ENCODE measurements at regions not wholly inside any gene's neighbourhood (a gene's known extent, or its start where the extent isn't known, plus 50 kb on each side); places are given as distances from the start of the nearest gene placed in this dataset.

DNA sequence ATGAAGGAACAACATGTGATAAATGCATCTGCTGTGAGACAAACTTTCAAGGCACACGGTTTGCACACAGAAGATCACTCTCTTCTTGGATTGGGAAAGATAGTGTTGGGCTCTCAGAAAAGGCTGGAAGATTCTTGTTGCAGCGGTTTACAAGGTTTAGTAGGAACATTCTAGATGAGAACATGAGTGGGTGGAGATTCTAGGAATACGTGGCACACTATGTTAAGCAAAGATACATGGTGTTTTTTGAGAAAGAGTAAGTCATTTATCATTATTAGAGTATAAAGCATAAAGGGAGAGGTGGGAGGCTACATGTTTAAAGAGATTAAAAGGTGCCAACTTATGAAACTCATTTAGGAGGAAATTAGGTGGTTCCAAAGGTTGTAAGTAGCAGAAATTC, 348.8 kb upstream of the HS3ST1 start:
- ChIA-PET POLR2A (no interaction called here), CTCF (no interaction called here)

DNA sequence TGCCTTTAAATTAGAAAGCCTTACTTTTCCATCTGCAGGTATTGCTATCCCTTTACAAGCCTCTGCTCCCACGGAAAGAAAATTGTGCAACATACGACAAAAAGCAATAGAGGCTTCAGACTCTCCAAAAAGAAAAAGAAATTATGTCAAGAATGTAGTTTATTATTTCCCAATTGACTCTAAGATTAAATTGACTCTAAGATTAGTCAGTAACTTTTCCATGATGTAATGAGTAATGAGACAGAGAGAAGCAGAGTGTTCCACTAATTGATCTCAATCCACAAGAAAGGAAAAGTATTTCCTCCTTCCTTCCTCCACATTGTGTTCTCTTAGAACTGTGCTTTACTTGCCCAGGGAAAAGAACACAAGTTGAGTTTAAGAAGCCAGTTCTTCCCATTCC, 345.7 kb upstream of the HS3ST1 start:
- ChIA-PET POLR2A (no interaction called here), CTCF (no interaction called here)

DNA sequence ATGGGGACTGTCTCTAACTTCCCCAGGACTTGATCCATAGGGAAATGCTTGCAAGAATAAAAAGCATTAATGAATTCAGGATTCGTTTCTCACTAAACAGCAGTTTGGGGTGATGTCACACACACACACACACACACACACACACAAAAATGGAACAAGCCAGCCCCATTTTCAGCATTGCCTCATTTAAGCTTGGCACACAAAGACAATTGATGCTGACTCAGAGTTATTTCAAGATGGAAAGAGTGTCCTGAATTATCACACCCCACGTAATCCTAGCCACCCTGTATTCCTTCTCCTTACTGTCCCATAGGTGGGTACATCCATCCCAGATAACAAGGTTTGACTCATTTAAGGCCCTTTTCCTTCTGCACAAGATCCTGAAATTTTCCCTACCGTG, 345.1 kb upstream of the HS3ST1 start:
- CTCF ChIA-PET: no interaction called here
- POLR2A ChIA-PET: no interaction called here

DNA sequence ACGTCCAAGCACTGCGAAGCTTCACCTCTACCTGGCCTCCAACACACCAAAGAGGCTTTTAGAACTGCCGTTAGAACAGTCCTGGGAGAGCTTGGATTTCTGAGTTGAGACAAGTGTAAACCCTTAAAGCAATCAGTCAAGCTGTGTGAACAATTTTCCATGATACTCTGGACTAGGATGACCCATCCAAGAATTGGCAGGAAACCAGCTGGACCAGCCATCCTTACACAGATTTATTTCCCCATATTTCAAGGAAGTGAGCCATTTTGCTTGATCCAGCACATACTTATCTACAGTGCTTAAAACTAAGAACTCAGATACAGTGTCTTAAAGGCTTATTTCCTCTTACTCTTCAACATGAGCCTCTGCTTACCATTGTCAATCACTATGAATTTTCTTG, 340.7 kb upstream of the HS3ST1 start:
- ChIA-PET CTCF (no interaction called here), POLR2A (no interaction called here)

DNA sequence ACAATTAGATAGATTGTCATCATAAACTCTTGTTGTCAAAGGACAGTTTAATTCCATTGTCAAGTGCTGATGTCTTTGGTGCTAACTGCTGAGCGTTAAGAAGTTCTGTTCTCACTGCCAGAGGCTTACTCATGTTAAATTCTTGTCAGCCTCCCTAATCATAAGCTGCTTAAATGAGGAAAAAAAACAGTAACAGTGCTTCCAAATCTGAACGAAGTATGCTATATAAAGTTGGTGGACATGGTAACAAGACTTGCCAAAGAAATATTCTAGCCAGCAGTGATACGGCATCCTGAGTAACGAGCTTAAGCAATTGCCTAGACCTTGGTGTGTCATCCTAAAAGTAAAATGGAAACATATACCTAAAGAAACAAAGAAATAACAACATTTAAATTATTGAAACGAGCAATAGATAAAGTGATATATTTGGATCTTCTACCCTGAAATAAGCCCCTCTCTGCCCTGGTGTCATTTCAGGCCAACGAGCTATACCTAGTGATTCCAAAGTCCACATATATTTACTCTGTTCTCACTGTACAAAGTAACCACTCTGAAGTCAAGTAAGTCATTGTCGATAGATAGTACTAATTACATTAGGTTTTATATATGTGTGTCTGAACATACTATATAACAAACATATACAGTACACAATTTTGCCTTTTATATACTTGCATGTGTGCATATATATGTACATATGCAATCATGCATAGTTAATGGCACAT, 339.7 kb upstream of the HS3ST1 start:
- ChIA-PET CTCF (no interaction called here), POLR2A (no interaction called here)

DNA sequence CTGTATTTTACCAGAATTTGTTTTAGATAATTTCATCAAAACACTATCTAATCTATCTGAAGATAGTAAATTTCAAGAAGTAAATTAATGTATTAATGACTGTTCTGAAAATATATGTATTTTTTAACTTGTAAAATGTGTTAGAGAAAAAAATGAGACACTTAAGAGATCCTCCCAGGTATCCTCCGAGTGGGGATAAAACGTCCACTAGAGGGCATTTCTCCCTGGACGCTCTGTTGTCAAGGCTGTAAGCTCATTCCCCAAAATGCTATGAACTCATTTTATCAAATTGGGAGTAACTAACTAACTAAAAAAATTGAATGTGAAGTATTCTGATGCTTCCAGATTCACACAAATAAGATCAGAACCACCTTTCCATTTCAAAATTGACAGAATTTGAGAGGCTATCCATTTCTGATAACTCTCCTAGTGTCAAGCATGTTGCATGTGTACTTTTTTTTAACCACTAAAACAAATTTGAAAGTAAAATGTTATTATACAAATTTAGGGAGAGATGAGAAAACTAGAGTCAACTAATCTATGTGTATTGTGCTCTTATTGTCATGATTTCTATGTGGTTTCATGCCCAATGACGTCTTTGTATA, 337.3 kb upstream of the HS3ST1 start:
- ChIA-PET POLR2A (no interaction called here), CTCF (interaction anchor here (0.6 kb wide), 1 partner anchor 38 kb away, joined by 3 read pairs; no protein-coding TSS in a partner anchor)

DNA sequence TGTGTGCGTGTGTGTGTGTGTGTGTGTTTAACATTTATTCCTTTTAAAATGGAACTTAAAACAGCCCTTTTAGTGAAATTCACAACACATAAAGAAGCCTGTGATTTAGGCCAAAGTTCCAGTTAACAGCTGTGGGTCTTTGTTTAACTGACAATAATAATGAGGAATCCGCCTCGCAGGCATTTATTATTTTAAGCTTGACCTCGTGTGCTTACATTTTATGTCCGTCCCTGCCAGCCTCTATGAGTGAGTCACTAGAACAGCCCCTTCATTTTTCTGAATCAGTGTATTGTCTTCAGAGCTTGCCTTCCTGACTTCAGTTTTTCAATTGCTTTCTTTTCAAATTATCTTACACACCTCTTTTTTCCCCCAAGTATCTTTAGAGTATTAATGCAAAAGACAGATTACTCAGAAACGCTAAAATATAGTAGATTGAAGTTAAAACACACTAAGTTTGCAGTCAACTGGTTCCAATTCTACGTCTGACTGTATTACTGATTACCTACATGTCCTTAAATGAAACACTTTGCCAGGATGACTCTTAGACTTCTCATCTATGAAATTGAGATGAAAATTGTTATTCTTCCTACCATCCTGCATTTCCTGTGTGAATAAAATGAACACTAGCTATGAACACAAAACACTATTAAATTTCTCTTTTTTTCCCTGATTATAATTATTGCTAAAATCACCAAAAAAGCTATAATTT, 319.6 kb upstream of the HS3ST1 start:
- CTCF ChIA-PET: no interaction called here
- POLR2A ChIA-PET: no interaction called here

DNA sequence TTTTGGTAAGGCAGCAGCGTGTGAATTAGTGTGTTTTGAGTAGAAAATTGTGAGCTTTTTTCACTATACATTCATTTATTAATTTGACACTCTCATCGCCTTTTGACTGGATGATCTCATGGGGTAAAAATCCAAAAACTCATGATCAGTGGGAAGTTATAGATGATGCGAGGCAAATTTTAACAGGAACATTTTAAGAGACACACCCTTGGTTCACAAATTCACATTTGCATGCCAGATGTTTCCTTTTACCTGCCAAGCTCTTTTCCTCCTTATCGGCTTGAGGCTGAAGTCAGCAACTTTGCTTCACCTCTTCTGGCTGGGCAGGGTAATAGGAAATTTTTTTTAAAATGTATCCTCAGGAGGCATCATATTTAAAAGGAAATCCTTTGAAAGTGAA, 318.0 kb upstream of the HS3ST1 start:
- POLR2A ChIA-PET: no interaction called here
- CTCF ChIA-PET: interaction anchor here (0.7 kb wide), 1 partner anchor 1008 kb away, joined by 3 read pairs; no protein-coding TSS in a partner anchor

DNA sequence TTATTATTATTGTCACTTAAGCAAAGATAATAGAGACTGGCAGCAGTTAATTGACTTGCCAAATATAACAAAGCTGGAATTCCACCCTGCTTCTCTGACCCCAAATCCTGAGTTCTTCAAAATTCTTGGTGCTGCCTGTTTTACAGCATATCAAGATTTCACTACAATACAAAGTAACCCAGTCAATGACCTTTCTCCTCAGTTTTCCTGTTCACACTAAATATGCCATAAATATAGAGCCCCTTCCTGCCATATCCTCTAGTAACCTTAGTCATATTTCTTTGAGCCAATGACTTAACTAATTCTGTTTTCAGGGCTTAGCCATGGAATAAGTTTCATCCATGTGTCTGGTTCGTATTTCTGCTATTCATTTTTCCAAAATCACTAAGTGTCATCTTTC, 315.3 kb upstream of the HS3ST1 start:
- POLR2A ChIA-PET: no interaction called here
- CTCF ChIA-PET: no interaction called here

DNA sequence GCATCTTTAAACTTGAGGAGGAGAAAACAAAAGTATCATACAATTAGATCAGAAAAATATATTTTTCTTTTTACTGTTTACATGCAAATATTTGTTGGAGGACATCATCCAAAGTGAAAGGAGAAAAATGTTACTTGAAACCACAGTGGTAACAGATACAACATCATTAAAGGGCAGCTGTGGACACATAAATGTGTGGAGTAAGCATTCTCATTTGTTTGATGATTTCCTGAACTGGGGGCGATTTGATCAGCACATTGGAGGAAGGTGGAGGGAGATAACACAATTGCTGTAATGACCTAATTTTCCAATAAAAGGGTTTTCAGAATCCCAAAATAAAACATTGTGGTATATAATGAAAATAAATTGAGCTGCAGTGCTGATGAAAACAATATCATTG, 314.5 kb upstream of the HS3ST1 start:
- CTCF ChIA-PET: no interaction called here

DNA sequence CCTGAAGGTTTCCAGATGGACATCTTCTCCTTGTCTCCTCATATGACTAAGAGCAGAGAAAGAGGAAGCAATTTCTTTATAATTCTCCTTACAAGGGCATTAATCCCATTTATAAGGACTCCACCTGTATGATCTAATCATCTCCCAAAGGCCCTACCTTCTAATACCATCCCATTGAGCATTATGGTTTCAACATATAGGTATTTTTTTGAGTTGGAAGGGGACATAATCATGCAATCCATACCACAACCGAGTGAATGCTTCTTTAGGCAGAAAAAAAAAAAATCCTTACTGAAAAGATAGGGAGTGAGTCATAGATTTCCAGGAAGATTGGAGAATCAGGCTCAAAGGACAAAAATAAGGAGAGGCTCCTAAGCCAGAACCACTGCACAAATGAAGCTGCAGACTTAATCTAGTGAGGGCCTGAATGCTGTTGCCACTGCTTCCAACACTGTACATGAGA, 312.5 kb upstream of the HS3ST1 start:
- CTCF ChIA-PET: no interaction called here
- POLR2A ChIA-PET: no interaction called here

More for the DNA sequence above, 314.5 kb upstream of the HS3ST1 start:
- POLR2A ChIA-PET: no interaction called here

DNA sequence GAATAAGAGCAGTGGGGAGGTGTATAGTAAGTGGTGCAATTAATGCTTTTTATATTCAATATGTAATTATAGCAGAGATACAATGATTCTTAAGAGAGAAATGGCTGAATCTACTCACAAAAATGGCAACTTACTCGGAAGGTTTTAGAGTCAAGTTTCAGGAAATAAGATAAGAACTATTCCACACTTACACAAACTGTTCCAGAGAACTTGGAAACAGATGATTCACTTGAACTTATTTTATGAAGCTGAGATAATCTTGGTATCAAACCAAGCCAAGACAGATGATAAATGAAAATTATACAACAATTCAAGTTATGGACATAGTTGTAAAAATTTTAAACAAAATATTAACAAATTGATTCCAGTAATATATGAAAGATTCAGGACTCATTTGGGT, 311.3 kb upstream of the HS3ST1 start:
- CTCF ChIA-PET: no interaction called here
- POLR2A ChIA-PET: no interaction called here

DNA sequence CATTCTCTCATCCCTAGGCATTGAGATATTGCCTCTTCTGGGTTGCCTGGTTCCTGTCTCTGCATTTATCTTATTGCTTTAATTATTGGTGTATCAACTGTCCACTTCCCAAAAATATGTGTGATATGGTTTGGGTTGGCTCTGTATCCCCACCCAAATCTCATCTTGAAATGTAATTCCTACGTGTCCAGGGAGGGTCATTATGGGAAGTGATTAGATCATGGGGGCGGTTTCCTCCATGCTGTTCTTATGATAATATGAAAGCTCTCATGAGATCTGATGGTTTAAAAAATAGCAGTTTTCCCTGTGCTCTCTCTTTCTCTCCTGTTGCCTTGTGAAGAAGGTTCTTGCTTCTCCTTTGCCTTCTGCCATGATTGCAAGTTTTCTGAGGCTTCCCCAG, 308.3 kb upstream of the HS3ST1 start:
- CTCF ChIA-PET: no interaction called here

DNA sequence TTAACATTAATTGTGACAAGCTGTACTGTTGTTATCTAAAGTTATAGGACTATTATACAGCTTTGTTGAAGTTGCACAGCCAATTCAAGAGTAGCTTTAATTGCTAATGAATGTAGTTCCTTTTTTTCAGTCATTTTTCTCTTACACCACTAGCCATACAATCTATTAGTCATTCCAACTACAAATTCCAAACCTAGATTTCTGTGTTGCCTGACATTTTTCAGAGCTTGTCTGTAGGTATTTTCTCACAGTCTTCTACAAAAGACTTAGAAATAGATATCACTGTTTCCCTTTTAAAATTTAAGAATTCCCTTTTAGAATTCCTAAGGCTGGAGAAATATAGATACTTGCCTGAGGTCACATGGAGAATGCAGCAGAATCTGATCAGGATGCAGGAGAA, 307.0 kb upstream of the HS3ST1 start:
- CTCF ChIA-PET: no interaction called here

More for the DNA sequence above, 308.3 kb upstream of the HS3ST1 start:
- POLR2A ChIA-PET: no interaction called here

DNA sequence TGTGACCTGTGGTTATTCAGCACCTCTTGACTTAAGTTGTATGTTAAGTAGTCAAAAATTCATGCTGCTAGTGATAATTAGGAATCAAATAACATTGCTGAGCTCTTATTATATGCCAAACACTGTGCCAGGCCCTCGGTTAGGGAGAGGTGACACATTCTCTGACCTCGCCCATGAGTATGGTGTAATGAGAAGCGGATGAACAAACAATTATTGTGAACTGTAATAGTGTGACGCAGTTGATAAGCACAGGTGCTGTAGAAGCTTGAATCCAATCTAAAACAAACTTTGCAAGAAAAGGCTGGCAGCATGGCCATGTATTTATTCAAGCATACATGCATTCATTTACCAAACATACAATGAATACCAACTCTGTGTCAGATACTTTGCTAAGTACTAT, 303.5 kb upstream of the HS3ST1 start:
- CTCF ChIA-PET: no interaction called here
- POLR2A ChIA-PET: no interaction called here

More for the DNA sequence above, 307.0 kb upstream of the HS3ST1 start:
- POLR2A ChIA-PET: no interaction called here

DNA sequence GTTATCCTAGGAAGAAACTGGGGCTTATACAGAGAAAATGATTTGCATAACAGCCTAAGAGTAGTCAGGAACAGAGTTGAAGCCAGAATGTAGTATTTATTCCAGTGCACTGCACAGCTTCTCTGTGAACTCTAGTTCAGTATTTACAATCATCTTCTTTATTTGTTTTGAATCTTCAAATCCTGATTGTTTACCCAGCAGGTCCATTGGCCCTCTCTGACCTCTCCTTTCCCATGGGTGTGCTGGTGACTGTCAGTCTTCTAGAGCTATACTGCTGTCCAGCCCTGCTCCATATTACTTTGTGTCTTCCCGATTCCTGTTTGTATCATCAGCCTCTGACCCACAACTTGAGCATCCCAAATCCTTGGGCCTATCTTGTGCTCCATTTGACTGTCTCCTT, 301.9 kb upstream of the HS3ST1 start:
- ChIA-PET POLR2A (no interaction called here), CTCF (no interaction called here)

DNA sequence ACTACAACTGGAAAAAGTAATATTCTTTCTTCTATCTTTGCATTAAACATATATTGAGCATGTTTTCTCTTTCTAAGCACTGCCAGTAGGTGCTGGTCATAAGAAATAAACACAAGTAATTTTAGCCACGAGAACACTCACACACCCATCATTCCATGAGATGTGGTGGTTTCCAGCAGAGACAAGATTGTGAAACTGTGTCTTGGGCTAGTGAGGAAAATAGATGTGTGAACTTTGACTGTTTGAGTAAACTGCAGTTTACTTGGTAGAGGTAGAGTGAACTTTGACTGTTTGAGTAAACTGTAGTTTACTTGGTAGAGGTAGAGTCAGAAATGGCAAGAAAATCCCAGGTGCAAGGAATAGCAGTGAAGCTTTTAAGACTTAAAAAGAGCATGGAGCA, 300.9 kb upstream of the HS3ST1 start:
- POLR2A ChIA-PET: no interaction called here
- CTCF ChIA-PET: no interaction called here

DNA sequence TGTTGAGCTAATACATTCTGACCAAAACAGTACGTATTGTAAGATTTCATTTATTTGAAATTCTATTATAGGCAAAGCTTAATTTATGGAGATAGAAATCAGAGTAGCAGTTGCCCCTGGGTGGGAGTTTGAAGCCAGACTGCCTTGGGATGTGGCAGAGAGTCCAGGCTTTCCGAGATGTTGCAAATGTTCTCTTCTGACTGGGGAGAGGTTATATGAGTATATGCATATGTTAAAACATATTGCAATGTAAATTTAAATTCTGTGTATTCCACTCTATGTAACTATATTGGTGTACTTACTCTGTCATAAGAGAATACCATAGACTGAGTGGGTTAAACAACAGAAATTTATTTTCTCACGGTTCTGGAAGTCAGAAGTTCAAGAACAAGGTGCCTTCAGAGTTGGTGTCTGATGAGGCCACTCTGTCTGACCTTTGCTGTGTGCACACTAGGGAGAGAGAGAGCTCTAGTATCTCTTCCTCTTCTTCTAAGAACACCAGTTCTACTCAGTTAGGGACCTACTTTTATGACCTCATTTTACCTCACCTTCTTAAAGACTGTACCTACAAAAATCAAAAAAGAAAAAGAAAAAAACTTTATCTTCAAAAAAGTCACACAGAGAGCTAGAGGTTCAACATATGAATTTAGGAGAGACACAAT, 299.3 kb upstream of the HS3ST1 start:
- ChIA-PET CTCF (no interaction called here), POLR2A (no interaction called here)

DNA sequence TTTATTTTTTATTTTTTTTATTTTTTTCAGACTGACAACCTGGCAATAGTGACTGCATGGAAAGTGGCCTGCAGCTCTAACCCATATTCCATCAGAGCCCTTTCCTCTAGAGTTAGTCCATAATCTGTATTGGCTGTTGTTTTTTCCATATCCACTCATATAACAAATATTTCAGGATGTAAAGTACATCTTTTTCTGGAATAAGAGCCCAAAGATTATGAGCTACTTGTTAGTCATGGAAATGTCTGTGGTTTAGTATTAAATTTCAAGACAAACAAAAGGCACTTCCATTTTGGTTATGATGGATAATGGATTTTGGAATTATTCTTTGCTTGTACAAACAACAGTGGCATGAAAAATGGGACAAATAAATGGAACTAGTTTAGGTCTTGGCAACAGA, 296.0 kb upstream of the HS3ST1 start:
- CTCF ChIA-PET: no interaction called here
- POLR2A ChIA-PET: no interaction called here

DNA sequence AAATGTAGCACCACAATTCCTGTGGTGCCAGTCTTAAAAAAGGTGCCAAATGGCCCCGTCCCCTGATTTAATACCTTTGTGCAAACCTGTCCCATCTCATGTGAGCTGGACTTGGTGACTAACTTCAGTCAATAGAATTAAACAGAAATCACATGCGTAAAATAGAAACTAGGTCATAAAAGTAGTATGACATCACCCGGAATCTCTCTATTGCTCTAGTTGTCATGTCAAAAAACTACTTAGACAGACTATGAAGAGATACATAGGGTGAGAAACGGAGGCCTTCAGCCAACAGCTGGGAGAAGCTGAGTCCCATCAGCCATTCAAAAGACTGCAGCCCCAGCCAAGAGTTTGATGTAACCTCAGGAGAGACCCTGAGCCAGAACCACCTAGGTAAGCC, 293.5 kb upstream of the HS3ST1 start:
- ChIA-PET CTCF (no interaction called here), POLR2A (no interaction called here)

DNA sequence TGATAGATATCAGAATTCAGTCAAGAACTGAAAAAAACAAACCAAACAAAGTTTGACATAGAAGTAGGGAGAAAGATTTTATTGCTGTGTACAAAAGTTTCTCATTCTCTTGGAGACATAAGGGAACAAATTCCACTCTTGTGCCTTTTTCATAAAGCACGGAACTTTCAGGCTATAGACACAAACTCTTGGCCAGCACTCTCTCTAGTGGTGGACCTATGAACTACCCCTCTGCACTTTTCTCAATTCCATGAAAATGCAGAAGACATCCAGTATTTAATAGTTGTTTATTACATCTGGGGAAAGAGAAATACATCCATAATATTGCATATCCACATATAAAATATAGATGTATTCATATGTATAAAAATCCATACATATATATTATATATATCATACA, 291.6 kb upstream of the HS3ST1 start:
- CTCF ChIA-PET: no interaction called here
- POLR2A ChIA-PET: no interaction called here

Measured in activated CD8-positive, alpha-beta memory T cell treated with anti-CD3 and anti-CD28 coated beads for 36 hours (primary cell).